Smooth muscle cell (in vitro differentiated cells): ENCODE measurements at regions not wholly inside any gene's neighbourhood (a gene's known extent, or its start where the extent isn't known, plus 50 kb on each side); places are given as distances from the start of the nearest gene placed in this dataset.
"Not testable (repeated sequence)": the region's sequence is repeated elsewhere in the genome, so short reads cannot be mapped to it uniquely, and the experiment has no call there.

ENCODE experiments used
- DNase-seq: peaks from one replicate; lab custom pipeline; 2025; ENCODE audit not compliant: unreplicated experiment; lab: John Stamatoyannopoulos, UW
- H2AFZ ChIP-seq: fragments of 200-600 bp; sonication (generic); 2 replicates; pipeline ENCODE4 v1.6.0; 2016; ENCODE audit warnings: antibody characterized with exemption, low read depth, mild to moderate bottlenecking
- H3F3A ChIP-seq: fragments of 200-600 bp; sonication (generic); 2 replicates; pipeline ENCODE4 v1.6.0; 2017; ENCODE audit warnings: antibody characterized with exemption, low read depth
- H3K27ac ChIP-seq: fragments of 200-600 bp; sonication (generic); 2 replicates; pipeline ENCODE4 v1.5.1; 2016; ENCODE audit warnings: low read depth, mild to moderate bottlenecking
- H3K27me3 ChIP-seq: fragments of 200-600 bp; sonication (generic); 2 replicates; pipeline ENCODE4 v1.6.1; 2016; ENCODE audit warnings: low read depth, mild to moderate bottlenecking
- H3K36me3 ChIP-seq: fragments of 200-600 bp; sonication (generic); 2 replicates; pipeline ENCODE4 v1.5.1; 2016; ENCODE audit warnings: low read depth
- H3K4me1 ChIP-seq: fragments of 200-600 bp; sonication (generic); 2 replicates; pipeline ENCODE4 v1.5.1; 2016; ENCODE audit warnings: low read depth
- H3K4me2 ChIP-seq: fragments of 200-600 bp; sonication (generic); 2 replicates; pipeline ENCODE4 v1.6.0; 2016; ENCODE audit warnings: mild to moderate bottlenecking
- H3K4me3 ChIP-seq: fragments of 200-600 bp; sonication (generic); 2 replicates; pipeline ENCODE4 v1.5.1; 2016; ENCODE audit warnings: mild to moderate bottlenecking
- H3K79me2 ChIP-seq: fragments of 200-600 bp; sonication (generic); 2 replicates; pipeline ENCODE4 v1.6.0; 2016; ENCODE audit warnings: low read depth, mild to moderate bottlenecking
- H3K9ac ChIP-seq: fragments of 200-600 bp; sonication (generic); 2 replicates; pipeline ENCODE4 v1.6.0; 2016; ENCODE audit warnings: low read depth
- H3K9me3 ChIP-seq: fragments of 200-600 bp; sonication (generic); replicated peaks from 2 replicates; pipeline ENCODE4 v1.5.1; 2016; ENCODE audit warnings: low read depth
- H4K20me1 ChIP-seq: fragments of 200-600 bp; sonication (generic); 2 replicates; pipeline ENCODE4 v1.6.0; 2016; ENCODE audit warnings: low read depth
- CTCF ChIP-seq: fragments of 200-600 bp; sonication (generic); IDR thresholded peaks from 2 replicates; pipeline ENCODE4 v1.5.1; 2017; ENCODE audit warnings: borderline replicate concordance, mild to moderate bottlenecking, antibody characterized with exemption; ENCODE audit not compliant: insufficient read depth, poor library complexity, severe bottlenecking
- WGBS: methylation state at CpG from one replicate; pipeline ENCODE4 v1.1.7; 2016; ENCODE audit warnings: low lambda C conversion rate; 5-methylcytosine and 5-hydroxymethylcytosine counted together

DNA sequence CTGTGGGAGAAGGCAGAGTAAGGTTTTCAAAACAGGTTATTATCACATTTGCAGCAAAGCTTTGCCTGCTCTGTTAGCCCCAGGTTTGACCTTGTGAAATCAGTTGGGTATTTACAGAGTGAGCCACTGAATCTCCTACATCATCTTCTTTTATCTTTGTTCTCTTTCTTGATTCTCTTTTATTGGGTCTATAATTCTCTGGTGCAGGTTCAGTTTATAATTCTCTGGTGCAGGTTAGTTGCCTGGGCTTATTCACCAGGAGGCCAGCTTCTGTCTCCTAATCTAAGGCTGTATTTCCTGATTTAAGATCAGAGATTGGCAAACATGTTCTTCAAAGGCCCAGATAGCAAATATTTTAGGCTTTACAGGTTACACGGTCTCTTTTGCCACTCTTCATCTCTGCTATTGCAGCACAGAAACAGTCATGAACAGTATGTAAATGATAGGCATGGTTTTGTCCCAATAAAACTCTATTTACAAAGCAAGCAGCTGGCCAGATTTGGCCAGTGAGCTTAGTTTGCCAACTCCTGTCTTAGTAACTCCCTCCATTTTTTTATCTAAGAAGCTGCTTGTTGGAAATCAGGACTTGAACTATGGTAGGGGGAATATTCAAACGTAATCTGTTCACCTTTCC, 205.0 kb upstream of the RIMS1 start:
- Histone ChIP-seq H3K79me2 (no peaks in the 10 kb centered on the region), H4K20me1 (no peaks in the 10 kb centered on the region), H3K9ac (no peak overlapping the region), H3K9me3 (no peaks in the 10 kb centered on the region), H3K27ac (no peak overlapping the region), H3K4me3 (no peak overlapping the region), H3F3A (no peaks in the 10 kb centered on the region), H2AFZ (no peak overlapping the region), H3K36me3 (no peaks in the 10 kb centered on the region), H3K4me1 (no peaks in the 10 kb centered on the region), H3K4me2 (no peak overlapping the region), H3K27me3 (no peaks in the 10 kb centered on the region)
- no peak for DNase-seq
- no peak for TF ChIP-seq CTCF
- 85% methylated on average over 2 of the region's 2 CpGs for WGBS

DNA sequence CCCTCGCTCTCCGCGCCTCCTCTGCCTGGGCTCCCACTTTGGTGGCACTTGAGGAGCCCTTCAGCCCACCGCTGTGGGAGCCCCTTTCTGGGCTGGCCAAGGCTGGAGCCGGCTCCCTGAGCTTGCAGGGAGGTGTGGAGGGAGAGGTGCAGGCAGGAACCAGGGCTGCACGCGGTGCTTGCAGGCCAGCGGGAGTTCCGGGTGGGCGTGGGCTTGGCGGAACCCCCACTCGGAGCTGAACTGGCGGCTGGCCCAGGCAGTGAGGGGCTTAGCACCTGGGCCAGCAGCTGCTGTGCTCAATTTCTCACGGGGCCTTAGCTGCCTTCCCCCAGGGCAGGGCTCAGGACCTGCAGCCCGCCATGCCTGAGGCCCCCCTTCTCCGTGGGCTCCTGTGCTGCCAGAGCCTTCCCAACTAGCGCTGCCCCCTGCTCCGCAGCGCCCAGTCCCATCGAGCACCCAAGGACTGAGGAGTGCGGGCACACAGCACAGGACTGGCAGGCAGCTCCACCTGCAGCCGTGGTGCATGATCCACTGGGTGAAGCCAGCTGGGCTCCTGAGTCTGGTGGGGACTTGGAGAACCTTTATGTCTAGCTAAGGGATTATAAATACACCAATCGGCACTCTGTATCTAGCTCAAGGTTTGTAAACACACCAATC, 200.2 kb upstream of the RIMS1 start:
- H3K4me3 ChIP-seq, H3K36me3 ChIP-seq, H3K27ac ChIP-seq, H3K27me3 ChIP-seq, H3F3A ChIP-seq, H3K9me3 ChIP-seq, H3K9ac ChIP-seq, H3K4me2 ChIP-seq, H3K79me2 ChIP-seq, DNase-seq, H2AFZ ChIP-seq, H4K20me1 ChIP-seq, H3K4me1 ChIP-seq: not testable (repeated sequence)
- WGBS, result 97% methylated on average over 22 of the region's 23 CpGs

DNA sequence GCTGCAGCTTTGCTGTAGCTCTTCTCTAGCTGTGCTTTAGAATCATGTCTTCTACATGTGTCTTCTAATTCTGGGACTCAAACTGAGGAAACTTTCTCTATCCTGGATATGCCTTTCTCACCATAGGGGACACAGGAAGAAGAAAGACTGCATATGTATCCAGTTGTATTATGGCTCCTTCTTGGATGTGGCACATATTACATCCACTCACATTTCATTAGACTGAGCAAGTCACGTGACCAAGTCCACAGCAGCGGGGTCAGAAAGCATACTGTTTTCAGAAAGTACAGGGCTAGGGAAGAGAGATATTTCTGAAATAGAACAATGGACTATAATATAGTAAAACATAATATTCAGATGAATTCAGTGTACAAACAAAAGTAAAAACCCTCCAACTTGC, 187.6 kb upstream of the RIMS1 start:
- Histone ChIP-seq H3K27ac (no peak overlapping the region), H3K9ac (no peak overlapping the region), H2AFZ (no peak overlapping the region), H3K4me1 (no peaks in the 10 kb centered on the region), H3K27me3 (no peaks in the 10 kb centered on the region), H3K4me3 (no peak overlapping the region), H3K4me2 (no peak overlapping the region), H4K20me1 (no peaks in the 10 kb centered on the region), H3K36me3 (no peaks in the 10 kb centered on the region), H3K9me3 (no peaks in the 10 kb centered on the region), H3F3A (no peaks in the 10 kb centered on the region), H3K79me2 (no peaks in the 10 kb centered on the region)
- no peak for DNase-seq
- 92% methylated on average over 2 of the region's 2 CpGs for WGBS
- TF ChIP-seq CTCF, result no peak

DNA sequence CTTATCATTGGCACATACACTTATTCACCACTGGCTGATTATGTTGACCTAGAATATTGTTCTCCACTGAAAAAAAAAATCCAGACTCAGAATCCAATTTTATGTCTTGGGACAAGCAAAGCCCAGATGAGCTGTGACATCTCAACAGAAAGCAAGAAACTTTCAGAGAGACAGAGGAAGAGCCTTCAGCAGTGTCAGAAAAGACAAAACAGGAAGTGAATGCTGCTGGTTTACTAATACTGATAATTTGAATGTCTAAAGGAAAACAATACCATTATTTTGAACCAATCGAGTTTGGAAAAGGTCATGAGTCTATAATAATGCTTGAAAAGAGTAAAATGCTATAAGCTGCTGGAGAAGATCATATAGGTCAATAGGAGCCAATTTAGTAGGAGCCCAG, 179.8 kb upstream of the RIMS1 start:
- no peak overlapping the region for H3K27ac ChIP-seq
- H4K20me1 ChIP-seq, result no peaks in the 10 kb centered on the region
- no peaks in the 10 kb centered on the region for H3K4me1 ChIP-seq
- WGBS, result 44% methylated on average over 1 of the region's 1 CpG
- TF ChIP-seq CTCF, result no peak
- H2AFZ ChIP-seq, result no peak overlapping the region
- no peak overlapping the region for H3K4me2 ChIP-seq
- no peaks in the 10 kb centered on the region for H3K27me3 ChIP-seq
- no peak for DNase-seq
- no peaks in the 10 kb centered on the region for H3K79me2 ChIP-seq
- no peaks in the 10 kb centered on the region for H3F3A ChIP-seq
- no peak overlapping the region for H3K9ac ChIP-seq
- no peak overlapping the region for H3K4me3 ChIP-seq
- no peaks in the 10 kb centered on the region for H3K9me3 ChIP-seq
- H3K36me3 ChIP-seq, result no peaks in the 10 kb centered on the region
